CD14-positive monocyte (primary cell): ENCODE measurements at regions not wholly inside any gene's neighbourhood (a gene's known extent, or its start where the extent isn't known, plus 50 kb on each side); places are given as distances from the start of the nearest gene placed in this dataset.
"Not testable (repeated sequence)": the region's sequence is repeated elsewhere in the genome, so short reads cannot be mapped to it uniquely, and the experiment has no call there.

ENCODE experiments used
- DNase-seq, 3 donors: peaks; one replicate each; pipeline ENCODE4 v3.0.0-alpha.2; 2011 to 2022
- H2AFZ ChIP-seq: 2 replicates; pipeline ENCODE4 v1.6.0; 2012; ENCODE audit warnings: mild to moderate bottlenecking, low read depth, low read length, inconsistent platforms; ENCODE audit not compliant: insufficient read depth, poor library complexity, severe bottlenecking
- H3K27ac ChIP-seq, 2 donors: 1 replicate in 1 of 2; 2 replicates in 1 of 2; pipeline ENCODE4 v1.5.1; 2012 to 2013; ENCODE audit warnings: low read length in 2 of 2, control low read depth in 1 of 2, inconsistent platforms in 1 of 2, low read depth in 1 of 2, mild to moderate bottlenecking in 1 of 2
- H3K27me3 ChIP-seq, 2 donors: one replicate each; pipeline versions ENCODE4 v1.6.0 to v1.6.1; 2011 to 2013; ENCODE audit warnings: low read length in 2 of 2; ENCODE audit not compliant: control insufficient read depth in 2 of 2, insufficient read depth in 2 of 2
- H3K36me3 ChIP-seq, 2 donors: replicated peaks in 1 of 2; 1 replicate in 1 of 2; 2 replicates in 1 of 2; pipeline versions ENCODE4 v1.5.1 to v1.6.1; 2012 to 2013; ENCODE audit warnings: low read length in 2 of 2, control low read depth in 1 of 2, inconsistent platforms in 1 of 2, mild to moderate bottlenecking in 1 of 2; ENCODE audit not compliant: insufficient read depth in 2 of 2, control insufficient read depth in 1 of 2
- H3K4me1 ChIP-seq, 2 donors: 1 replicate in 1 of 2; 2 replicates in 1 of 2; pipeline versions ENCODE4 v1.5.1 to v1.6.1; 2012 to 2013; ENCODE audit warnings: low read length in 2 of 2, control low read depth in 1 of 2, inconsistent platforms in 1 of 2, mild to moderate bottlenecking in 1 of 2, moderate library complexity in 1 of 2; ENCODE audit not compliant: insufficient read depth in 2 of 2, control insufficient read depth in 1 of 2
- H3K4me2 ChIP-seq: replicated peaks from 2 replicates; pipeline ENCODE3; 2012; ENCODE audit warnings: low read length, moderate library complexity, mild to moderate bottlenecking; ENCODE audit not compliant: poor library complexity, severe bottlenecking; ENCODE audit errors: extremely low read depth
- H3K4me3 ChIP-seq, 3 experiments: fragments of 200-600 bp in 1 of 3; sonication (generic) in 1 of 3; replicated peaks in 1 of 3; 1 replicate in 2 of 3; 2 replicates in 1 of 3; pipeline ENCODE4 v1.5.1; 2011 to 2013; ENCODE audit warnings: low read length in 3 of 3, mild to moderate bottlenecking in 3 of 3, control low read depth in 2 of 3, low read depth in 2 of 3, inconsistent platforms in 1 of 3, moderate library complexity in 1 of 3
- H3K79me2 ChIP-seq: 2 replicates; pipeline ENCODE4 v1.6.0; 2012; ENCODE audit warnings: mild to moderate bottlenecking, control low read depth, inconsistent platforms, low read length, moderate library complexity; ENCODE audit not compliant: insufficient read depth
- H3K9ac ChIP-seq: 2 replicates; pipeline ENCODE4 v1.6.0; 2017; ENCODE audit warnings: low read length, mild to moderate bottlenecking; ENCODE audit not compliant: insufficient read depth, poor library complexity, severe bottlenecking
- H3K9me3 ChIP-seq, 2 donors: replicated peaks in 1 of 2; 1 replicate in 1 of 2; 2 replicates in 1 of 2; pipeline versions ENCODE4 v1.5.1 to v1.6.1; 2012 to 2013; ENCODE audit warnings: low read length in 2 of 2, control low read depth in 1 of 2; ENCODE audit not compliant: control insufficient read depth in 1 of 2, insufficient read depth in 1 of 2
- H4K20me1 ChIP-seq: 2 replicates; pipeline ENCODE4 v1.6.0; 2012; ENCODE audit warnings: mild to moderate bottlenecking, low read length, control low read depth, moderate library complexity; ENCODE audit not compliant: insufficient read depth
- H3K27ac Mint-ChIP-seq, 7 donors: one replicate each; pipeline ENCODE4 v1.8.0; 2020; ENCODE audit warnings: mild to moderate bottlenecking in 7 of 7, mixed read lengths in 7 of 7, moderate library complexity in 6 of 7, inconsistent platforms in 2 of 7
- H3K27me3 Mint-ChIP-seq, 3 donors: one replicate each; pipeline ENCODE4 v1.8.0; 2021 to 2022; ENCODE audit warnings: low read depth in 3 of 3, mild to moderate bottlenecking in 3 of 3, mixed read lengths in 3 of 3, moderate library complexity in 3 of 3, inconsistent platforms in 1 of 3
- H3K36me3 Mint-ChIP-seq, 2 donors: one replicate each; pipeline ENCODE4 v1.8.0; 2020; ENCODE audit warnings: mixed read lengths in 2 of 2, inconsistent platforms in 1 of 2, mild to moderate bottlenecking in 1 of 2
- H3K4me1 Mint-ChIP-seq: one replicate; pipeline ENCODE4 v1.8.0; 2020; ENCODE audit warnings: mild to moderate bottlenecking, mixed read lengths
- H3K4me3 Mint-ChIP-seq, 2 donors: one replicate each; pipeline ENCODE4 v1.8.0; 2020; ENCODE audit warnings: mild to moderate bottlenecking in 2 of 2, mixed read lengths in 2 of 2, moderate library complexity in 1 of 2
- H3K9me3 Mint-ChIP-seq, 7 donors: one replicate each; pipeline ENCODE4 v1.8.0; 2020 to 2022; ENCODE audit warnings: mixed read lengths in 7 of 7, mild to moderate bottlenecking in 6 of 7, moderate library complexity in 6 of 7, inconsistent platforms in 2 of 7
- CTCF ChIP-seq: fragments of 200-600 bp; IDR thresholded peaks from one replicate; pipeline ENCODE4 v1.8.0; 2022; ENCODE audit warnings: antibody characterized with exemption, mild to moderate bottlenecking
- WGBS: methylation state at CpG from one replicate; pipeline ENCODE4 v1.1.5; 2013; ENCODE audit warnings: missing lambda C conversion rate; ENCODE audit not compliant: insufficient coverage; 5-methylcytosine and 5-hydroxymethylcytosine counted together
- intact Hi-C, 2 donors: fragments of 100-400 bp; cut with micrococcal nuclease; formaldehyde crosslinking; loops; one replicate each; pipeline versions ENCODE4 v1.15.0 to v1.15.1; 2023

- Histone ChIP-seq H3K27ac (no peak overlapping the region), H3K4me1 (no peaks in the 10 kb centered on the region), H3K4me2 (no peak overlapping the region), H4K20me1 (no peaks in the 10 kb centered on the region), H3K9me3 (no peaks in the 10 kb centered on the region), H3K9ac (no peak overlapping the region), H2AFZ (no peak overlapping the region), H3K36me3 (no peaks in the 10 kb centered on the region), H3K79me2 (no peaks in the 10 kb centered on the region), H3K27me3 (no peaks in the 10 kb centered on the region), H3K4me3 (no peak overlapping the region)
- no peaks in the 10 kb centered on the region for H3K9me3 Mint-ChIP-seq
- DNase-seq = no peak
- H3K4me3 Mint-ChIP-seq = no peak overlapping the region
- H3K27ac Mint-ChIP-seq = no peak overlapping the region
- no peaks in the 10 kb centered on the region for H3K36me3 Mint-ChIP-seq
- intact Hi-C loops = no loop called here
- TF ChIP-seq CTCF = no peak
- H3K27me3 Mint-ChIP-seq = peaks cover 0 to 7% (median 2%) of the 10 kb centered on the region in 3 donors
- 83% methylated on average over 3 of the region's 12 CpGs for WGBS
- H3K4me1 Mint-ChIP-seq = peaks cover 5% of the 10 kb centered on the region
Observed at GRCh38 chr22:47401592-47401898, 639.1 kb downstream of the TBC1D22A start.

GRCh38 chr22:47400701-47401591 lies 638.5 kb downstream of the TBC1D22A start:
- no peaks in the 10 kb centered on the region for H3K27me3 ChIP-seq
- WGBS = 88% methylated on average over 25 of the region's 28 CpGs
- no peak overlapping the region for H3K27ac Mint-ChIP-seq
- no peak overlapping the region for H3K27ac ChIP-seq
- H3K4me2 ChIP-seq = no peak overlapping the region
- no peaks in the 10 kb centered on the region for H3K79me2 ChIP-seq
- DNase-seq = no peak
- no peaks in the 10 kb centered on the region for H3K4me1 ChIP-seq
- H4K20me1 ChIP-seq = no peaks in the 10 kb centered on the region
- no peak overlapping the region for H2AFZ ChIP-seq
- H3K9me3 ChIP-seq = no peaks in the 10 kb centered on the region
- no peaks in the 10 kb centered on the region for H3K36me3 Mint-ChIP-seq
- H3K9ac ChIP-seq = no peak overlapping the region
- no peaks in the 10 kb centered on the region for H3K36me3 ChIP-seq
- no peaks in the 10 kb centered on the region for H3K9me3 Mint-ChIP-seq
- H3K4me3 ChIP-seq = no peak overlapping the region
- H3K27me3 Mint-ChIP-seq = peaks cover 1 to 7% (median 2%) of the 10 kb centered on the region in 3 donors
- H3K4me3 Mint-ChIP-seq = no peak overlapping the region
- peaks cover 5% of the 10 kb centered on the region for H3K4me1 Mint-ChIP-seq
- intact Hi-C loops = no loop called here
- TF ChIP-seq CTCF = no peak

DNA sequence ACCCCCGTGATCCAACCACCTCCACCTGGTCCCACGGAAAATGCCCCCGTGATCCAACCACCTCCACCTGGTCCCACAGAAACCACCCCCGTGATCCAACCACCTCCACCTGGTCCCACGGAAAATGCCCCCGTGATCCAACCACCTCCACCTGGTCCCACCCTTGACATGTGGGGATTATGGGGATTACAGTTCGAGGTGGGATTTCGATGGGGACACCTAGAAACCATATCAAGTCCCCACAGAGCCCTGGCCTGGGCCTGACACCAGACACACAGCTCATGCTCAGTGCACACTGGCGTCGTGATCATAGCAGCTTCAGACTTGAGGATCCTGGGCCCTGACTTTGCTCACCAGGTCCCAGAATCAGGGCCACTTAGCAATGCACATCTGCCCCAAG lies 637.7 kb downstream of the TBC1D22A start:
- intact Hi-C loops, DNase-seq, H4K20me1 ChIP-seq: not testable (repeated sequence)

More for the DNA sequence above, 637.7 kb downstream of the TBC1D22A start:
- not testable (repeated sequence) for H3K79me2 ChIP-seq, H3K9me3 Mint-ChIP-seq, H3K4me1 Mint-ChIP-seq, H3K9ac ChIP-seq, H3K36me3 Mint-ChIP-seq, H3K4me3 ChIP-seq, H3K27ac Mint-ChIP-seq, H3K27ac ChIP-seq, H3K9me3 ChIP-seq, H3K27me3 ChIP-seq, H3K4me3 Mint-ChIP-seq, H3K4me1 ChIP-seq, H2AFZ ChIP-seq, H3K4me2 ChIP-seq, H3K36me3 ChIP-seq, H3K27me3 Mint-ChIP-seq
- 80% methylated on average over 2 of the region's 10 CpGs for WGBS
